ENCODE measurements at regions not wholly inside any gene's neighbourhood (a gene's known extent, or its start where the extent isn't known, plus 50 kb on each side); places are given as distances from the start of the nearest gene placed in this dataset.

GRCh38 chr10:130761032-130761575 is 550.4 kb downstream of the TCERG1L start:
- H3K27ac ChIP-seq = no peak overlapping the region
- no peak for DNase-seq (ENCODE audit: low spot score in 2 of 2)
- WGBS, 2 donors = 74 to 75% methylated on average over 4 to 5 of the region's 6 CpGs
- TF ChIP-seq CTCF (IDR thresholded peaks at IDR 0.05) = no peak
- TF ChIP-seq EP300 (IDR thresholded peaks at IDR 0.05) = no peak
- no peak for TF ChIP-seq POLR2A (IDR thresholded peaks at IDR 0.05)
- peaks cover 0 to 28% (median 0%) of the 10 kb centered on the region in 4 donors for H3K9me3 ChIP-seq
- no peaks in the 10 kb centered on the region for H3K27me3 ChIP-seq
- no peak overlapping the region for H3K4me3 ChIP-seq
- H3K4me1 ChIP-seq = no peaks in the 10 kb centered on the region
- no peaks in the 10 kb centered on the region for H3K36me3 ChIP-seq

GRCh38 chr10:130761788-130762301 is 549.7 kb downstream of the TCERG1L start:
- no peaks in the 10 kb centered on the region for H3K4me1 ChIP-seq
- H3K27me3 ChIP-seq = no peaks in the 10 kb centered on the region
- 47 to 53% methylated on average over 8 to 13 of the region's 13 CpGs for WGBS, 2 donors
- DNase-seq (ENCODE audit: low spot score in 2 of 2) = no peak
- H3K36me3 ChIP-seq = no peaks in the 10 kb centered on the region
- H3K9me3 ChIP-seq = peaks cover 0 to 34% (median 0%) of the 10 kb centered on the region in 4 donors
- H3K27ac ChIP-seq = no peak overlapping the region
- TF ChIP-seq EP300 (IDR thresholded peaks at IDR 0.05) = no peak
- no peak for TF ChIP-seq POLR2A (IDR thresholded peaks at IDR 0.05)
- no peak for TF ChIP-seq CTCF (IDR thresholded peaks at IDR 0.05)
- H3K4me3 ChIP-seq = no peak overlapping the region

DNA sequence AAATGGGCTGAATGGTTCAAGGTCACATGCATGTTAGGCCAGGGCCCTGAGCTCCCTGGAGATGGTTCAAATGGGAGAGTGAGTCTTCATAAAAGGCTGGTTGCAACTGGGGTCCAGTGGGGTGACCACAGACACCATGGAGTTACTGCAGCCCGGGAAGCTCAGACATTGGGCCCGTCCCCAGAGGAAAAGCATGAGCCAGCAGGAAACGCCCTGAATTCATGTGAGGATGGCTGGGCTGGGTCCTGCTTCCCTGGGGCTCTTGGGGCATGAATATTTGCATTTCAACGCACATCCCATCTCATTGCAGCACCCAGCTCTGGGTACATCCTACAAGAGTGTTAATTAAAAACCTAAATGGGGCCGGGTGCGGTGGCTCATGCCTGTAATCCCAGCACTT is 549.0 kb downstream of the TCERG1L start:
- WGBS, 2 donors = 61 to 71% methylated on average over 4 to 6 of the region's 6 CpGs
- no peak for DNase-seq (ENCODE audit: low spot score in 2 of 2)
- no peaks in the 10 kb centered on the region for H3K27me3 ChIP-seq
- no peak for TF ChIP-seq POLR2A (IDR thresholded peaks at IDR 0.05)
- TF ChIP-seq CTCF (IDR thresholded peaks at IDR 0.05) = no peak
- no peak for TF ChIP-seq EP300 (IDR thresholded peaks at IDR 0.05)
- peaks cover 0 to 40% (median 0%) of the 10 kb centered on the region in 4 donors for H3K9me3 ChIP-seq
- no peak overlapping the region for H3K4me3 ChIP-seq
- no peaks in the 10 kb centered on the region for H3K4me1 ChIP-seq
- H3K27ac ChIP-seq = no peak overlapping the region
- no peaks in the 10 kb centered on the region for H3K36me3 ChIP-seq

GRCh38 chr10:130763071-130763470 is 548.5 kb downstream of the TCERG1L start:
- 84 to 90% methylated on average over 6 of the region's 6 CpGs for WGBS, 2 donors
- H3K4me3 ChIP-seq = no peak overlapping the region
- TF ChIP-seq EP300 (IDR thresholded peaks at IDR 0.05) (no peak), POLR2A (IDR thresholded peaks at IDR 0.05) (no peak), CTCF (IDR thresholded peaks at IDR 0.05) (no peak)
- no peaks in the 10 kb centered on the region for H3K4me1 ChIP-seq
- H3K36me3 ChIP-seq = no peaks in the 10 kb centered on the region
- no peak overlapping the region for H3K27ac ChIP-seq
- H3K9me3 ChIP-seq = peaks cover 0 to 46% (median 0%) of the 10 kb centered on the region in 4 donors
- no peaks in the 10 kb centered on the region for H3K27me3 ChIP-seq
- DNase-seq (ENCODE audit: low spot score in 2 of 2) = no peak

- H3K4me3 ChIP-seq = no peak overlapping the region
- TF ChIP-seq EP300 (IDR thresholded peaks at IDR 0.05) = no peak
- TF ChIP-seq POLR2A (IDR thresholded peaks at IDR 0.05) = no peak
- no peak for TF ChIP-seq CTCF (IDR thresholded peaks at IDR 0.05)
- H3K36me3 ChIP-seq = no peaks in the 10 kb centered on the region
- 67 to 69% methylated on average over 4 of the region's 4 CpGs for WGBS, 2 donors
- no peaks in the 10 kb centered on the region for H3K27me3 ChIP-seq
- DNase-seq (ENCODE audit: low spot score in 2 of 2) = no peak
- H3K4me1 ChIP-seq = no peaks in the 10 kb centered on the region
- H3K27ac ChIP-seq = no peak overlapping the region
- H3K9me3 ChIP-seq = peaks cover 0 to 48% (median 0%) of the 10 kb centered on the region in 4 donors
Observed at GRCh38 chr10:130763491-130763890, 548.0 kb downstream of the TCERG1L start.
